GM19023 (cell line): ENCODE measurements at regions not wholly inside any gene's neighbourhood (a gene's known extent, or its start where the extent isn't known, plus 50 kb on each side); places are given as distances from the start of the nearest gene placed in this dataset.

Source experiments
- ATAC-seq: cut with Tn5 transposase; IDR thresholded peaks from one replicate; pipeline ENCODE4 v1.9.1; 2021; ENCODE audit warnings: mild to moderate bottlenecking, moderate library complexity; ENCODE audit not compliant: unreplicated experiment

DNA sequence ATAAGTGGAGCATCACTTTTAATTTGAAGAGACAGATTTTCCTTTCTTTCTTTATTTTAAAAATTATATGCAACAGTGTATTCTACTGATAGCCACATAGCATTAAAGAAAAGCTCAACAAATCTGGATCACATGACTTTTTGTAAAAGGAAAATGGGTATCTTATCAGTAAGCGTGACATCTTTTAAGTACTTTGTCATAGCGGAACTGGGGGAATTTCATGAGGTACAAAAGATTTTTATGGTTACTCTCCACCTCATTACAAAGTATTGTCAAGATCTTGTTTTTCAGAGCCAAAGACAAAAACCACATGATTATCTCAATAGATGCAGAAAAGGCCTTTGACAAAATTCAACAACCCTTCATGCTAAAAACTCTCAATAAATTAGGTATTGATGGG, 219.6 kb upstream of the ZPLD1 start:
- ATAC-seq = no peak

DNA sequence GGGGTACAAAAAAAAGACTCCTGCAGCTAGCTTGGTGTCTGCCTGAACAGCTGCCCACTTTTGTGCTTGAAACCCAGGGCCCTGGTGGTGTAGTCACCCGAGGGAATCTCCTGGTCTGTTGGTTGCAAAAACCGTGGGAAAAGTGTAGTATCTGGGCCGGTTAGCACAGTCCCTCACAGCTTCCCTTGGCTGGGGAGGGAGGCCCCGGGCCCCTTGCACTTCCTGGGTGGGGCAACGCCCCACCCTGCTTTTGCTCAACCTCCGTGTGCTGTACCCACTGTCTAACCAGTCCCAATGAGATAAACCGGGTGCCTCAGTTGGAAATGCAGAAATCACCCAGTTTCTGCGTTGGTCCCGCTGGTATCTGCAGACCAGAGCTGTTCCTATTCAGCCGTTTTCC, 211.7 kb upstream of the ZPLD1 start:
- ATAC-seq = no peak

DNA sequence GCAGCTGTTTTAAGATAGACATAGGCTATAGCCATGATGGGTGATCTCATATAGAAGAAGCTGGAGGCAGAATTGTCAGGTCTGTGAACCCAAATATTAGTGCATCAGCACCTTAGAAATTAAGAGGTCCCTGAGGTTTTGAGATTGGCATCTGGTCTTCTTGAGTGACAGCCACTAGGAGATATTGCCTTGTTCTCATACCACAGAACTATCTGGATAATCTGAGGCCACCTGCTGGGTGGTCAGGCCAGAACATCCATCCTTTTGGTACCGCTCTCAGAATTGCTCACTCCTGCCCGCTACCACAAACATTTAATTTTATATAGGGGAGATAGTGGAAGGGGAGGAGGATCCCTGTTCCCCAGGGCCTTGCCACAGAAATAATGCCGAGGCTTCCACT, 210.6 kb upstream of the ZPLD1 start:
- no peak for ATAC-seq

DNA sequence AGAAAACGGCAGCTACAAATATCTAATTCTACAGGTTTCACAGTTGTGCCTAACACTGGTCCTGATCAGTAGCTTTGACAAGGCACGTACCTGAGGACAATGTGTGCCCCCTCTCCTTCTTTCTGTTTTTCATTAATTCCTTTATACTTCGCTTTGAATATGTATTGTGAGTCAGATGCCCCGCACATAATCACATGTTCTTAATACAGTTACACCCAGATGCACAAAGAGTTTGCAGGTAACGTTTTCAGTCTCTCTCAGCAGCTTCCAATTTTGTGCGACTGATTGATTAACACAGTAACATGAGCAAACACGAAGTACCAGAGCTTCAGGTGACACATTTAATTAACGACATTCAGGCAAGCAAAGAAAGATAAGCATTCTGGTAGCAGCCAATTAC, 209.8 kb upstream of the ZPLD1 start:
- ATAC-seq = no peak

DNA sequence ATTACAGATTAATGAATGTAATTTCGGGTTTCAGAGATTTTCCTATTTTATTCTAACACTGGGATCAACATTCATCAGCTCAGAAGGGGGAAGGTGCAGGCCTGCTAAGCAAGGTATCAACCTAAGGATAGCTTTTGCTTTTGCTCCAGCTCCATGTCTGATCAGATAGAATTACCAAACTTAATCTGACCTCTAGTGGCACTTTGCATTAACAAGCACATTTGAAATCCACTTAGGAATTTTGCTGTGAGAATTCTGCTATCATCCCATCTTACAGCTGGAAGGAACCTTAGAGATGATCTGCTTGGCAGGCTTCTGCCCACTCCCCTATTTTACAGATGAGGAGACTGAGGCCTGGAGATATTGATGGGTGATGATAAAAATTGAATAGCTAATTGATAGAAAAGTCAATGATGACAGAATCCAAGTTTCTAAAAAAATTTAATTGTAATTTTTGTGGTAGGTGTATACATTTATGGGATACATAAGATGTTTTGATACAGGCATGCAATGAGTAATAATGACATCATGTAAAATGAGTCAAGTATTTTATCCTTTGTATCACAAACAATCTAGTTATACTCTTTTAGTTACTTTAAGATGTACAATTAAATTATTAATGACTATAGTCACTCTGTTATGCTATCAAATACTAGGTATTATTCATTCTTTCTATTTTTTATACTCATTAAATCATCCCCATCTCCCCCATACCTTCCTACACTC, 209.2 kb upstream of the ZPLD1 start:
- peak; percentile 49 for ATAC-seq

DNA sequence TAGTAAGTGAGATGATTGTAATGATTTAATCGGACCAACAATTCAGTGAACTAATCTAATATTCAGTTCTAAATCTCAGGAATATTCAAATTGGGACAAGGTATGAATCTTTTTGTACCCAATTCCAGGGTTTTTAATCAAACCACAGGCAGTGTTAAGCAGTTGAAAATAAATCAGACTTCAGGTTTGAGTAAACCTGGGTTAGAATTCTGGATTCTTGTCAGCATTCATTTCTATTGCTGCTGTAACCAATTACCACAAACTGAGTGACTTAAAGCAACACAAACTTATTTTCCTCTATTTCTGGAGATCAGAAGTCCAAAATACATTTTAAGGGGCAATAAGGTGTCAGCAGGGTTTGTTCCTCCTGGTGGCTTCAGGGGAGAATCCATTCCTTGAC, 208.4 kb upstream of the ZPLD1 start:
- no peak for ATAC-seq

DNA sequence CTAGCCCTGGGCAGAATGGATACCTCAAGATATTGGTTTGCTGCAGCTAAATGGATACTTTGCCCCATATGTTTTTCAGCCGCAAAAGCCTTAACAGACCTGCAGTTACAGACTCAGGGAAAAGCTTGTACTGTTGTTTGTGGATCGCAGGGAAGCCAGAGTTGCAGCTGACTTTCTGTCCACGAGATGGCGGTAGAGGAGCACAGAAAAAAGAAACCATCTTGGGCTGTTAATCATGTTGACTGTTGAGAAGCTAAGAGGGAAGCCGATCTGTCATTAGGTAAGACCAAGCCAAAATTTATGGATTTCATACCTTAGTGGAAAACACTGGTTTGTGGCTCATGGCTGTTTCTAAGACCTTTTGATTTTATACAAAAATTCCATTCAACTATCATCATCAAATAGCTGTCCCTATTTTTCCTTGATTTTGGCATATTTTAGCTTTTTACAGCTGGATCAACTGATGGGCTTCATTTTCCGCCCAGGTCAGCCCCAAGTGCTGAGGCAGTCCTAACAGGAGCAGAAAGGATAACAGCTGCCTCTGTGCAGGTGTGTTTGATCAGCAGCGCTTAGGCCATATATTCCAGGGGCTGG, 205.7 kb upstream of the ZPLD1 start:
- ATAC-seq = peak; percentile 50

DNA sequence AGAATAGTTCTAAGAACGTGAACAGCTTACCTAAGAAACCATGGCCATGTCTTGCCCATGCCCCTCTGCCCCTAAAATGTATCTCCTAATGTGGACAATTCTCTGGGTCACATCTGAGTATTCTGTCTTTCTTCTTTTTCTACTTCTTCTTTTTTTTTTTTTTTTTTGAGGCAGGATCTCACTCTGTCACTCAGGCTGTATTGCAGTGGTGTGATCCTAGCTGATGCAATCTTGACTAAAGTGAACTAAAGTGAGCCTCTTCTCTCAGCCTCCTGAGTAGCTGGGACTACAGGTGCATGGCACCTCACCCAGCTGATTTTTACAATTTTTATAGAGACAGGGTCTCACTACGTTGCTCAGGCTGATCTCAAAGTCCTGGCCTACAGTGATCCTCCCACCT, 204.8 kb upstream of the ZPLD1 start:
- no peak for ATAC-seq

DNA sequence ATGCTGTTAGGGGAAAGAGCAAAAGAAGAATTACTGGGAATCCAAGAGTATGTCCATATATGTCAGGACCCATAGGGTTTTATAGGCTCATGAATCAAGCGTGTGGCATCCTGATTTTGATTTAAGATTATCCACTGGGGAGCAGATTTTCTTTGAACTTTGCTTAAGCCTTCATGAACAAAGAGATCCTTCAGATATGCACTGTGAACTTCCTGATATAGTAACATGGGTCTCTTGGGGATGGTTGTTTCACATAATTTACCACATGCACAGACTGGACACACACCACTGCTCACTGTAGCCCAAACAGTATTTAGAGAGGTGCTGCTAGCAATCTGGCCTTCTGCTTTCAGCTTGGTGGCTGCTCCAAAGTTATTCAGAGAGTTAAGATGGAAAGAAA, 200.9 kb upstream of the ZPLD1 start:
- peak; percentile 92 for ATAC-seq

DNA sequence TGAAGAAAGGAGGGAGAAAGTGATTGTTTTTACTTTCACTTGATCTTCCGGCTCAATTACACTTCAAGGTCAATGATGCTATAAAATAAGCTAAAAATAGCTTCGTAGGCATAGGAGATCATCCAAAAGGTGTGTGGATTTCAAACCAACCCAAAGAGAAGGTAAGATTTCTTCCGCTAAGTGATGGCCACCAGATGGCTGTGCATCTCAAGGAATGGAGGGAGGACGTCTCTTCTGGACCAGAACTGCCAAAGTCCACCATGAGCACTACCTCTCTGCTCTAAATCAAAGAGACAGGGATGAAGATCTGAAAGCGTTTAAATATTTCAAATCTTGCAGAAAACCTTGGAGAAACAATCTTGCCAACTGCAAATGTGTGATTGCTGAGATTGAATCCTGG, 199.1 kb upstream of the ZPLD1 start:
- ATAC-seq = no peak

DNA sequence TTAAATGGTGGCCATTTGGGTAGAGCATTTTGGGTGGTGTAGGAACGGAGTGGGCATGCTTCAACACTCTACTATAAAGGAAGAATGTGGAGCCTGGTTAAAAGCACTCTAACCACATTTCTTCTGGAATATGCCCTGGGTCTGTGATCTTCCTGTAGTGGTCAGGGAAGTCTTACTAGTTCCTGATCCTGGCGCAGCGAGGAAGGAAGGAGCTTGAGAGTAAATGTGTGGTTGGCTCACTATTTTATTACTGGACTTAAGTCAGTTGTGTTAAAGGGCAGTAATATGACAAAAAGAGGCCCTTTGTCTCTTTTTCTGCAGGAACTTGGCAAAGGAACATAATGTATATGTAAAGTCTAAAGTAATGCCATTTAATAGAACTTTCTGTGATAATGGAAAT, 197.6 kb upstream of the ZPLD1 start:
- ATAC-seq = no peak

DNA sequence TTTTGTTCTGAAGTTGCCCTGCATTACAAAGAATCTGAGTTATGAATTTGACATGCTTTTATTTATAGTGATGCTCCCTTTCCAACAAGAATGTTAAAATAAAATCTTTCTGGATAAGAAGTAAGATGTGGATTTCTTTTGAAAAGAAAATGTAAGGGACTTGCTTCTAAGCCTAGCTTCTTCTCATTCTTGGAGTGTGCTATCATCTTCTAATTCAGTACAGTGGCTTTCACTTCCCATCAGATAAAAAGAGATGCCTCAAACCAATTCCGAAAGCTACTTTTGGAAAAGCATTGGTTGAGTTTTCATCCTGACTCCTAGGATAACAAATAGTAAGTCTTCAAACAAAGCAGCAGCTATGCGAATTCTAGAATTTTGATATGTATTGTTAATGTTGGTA, 197.0 kb upstream of the ZPLD1 start:
- no peak for ATAC-seq

DNA sequence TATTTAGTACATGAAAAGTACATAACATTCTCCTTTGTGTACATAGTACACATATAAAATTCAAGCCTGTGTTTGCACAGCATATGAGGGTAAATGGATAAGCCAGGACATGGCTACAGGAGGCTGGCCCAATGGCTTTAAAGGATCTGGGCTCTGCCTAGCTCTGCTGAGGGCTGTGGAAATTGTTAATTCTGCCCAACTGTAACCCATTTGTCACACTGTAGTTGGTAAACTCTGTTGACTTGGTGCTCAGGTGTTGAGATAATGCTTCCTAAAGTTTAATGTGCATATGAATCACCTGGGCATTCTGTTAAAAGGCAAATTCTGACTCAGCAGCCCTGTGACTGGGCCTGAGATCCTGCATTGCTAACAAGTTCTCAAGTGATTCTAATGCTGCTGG, 196.5 kb upstream of the ZPLD1 start:
- no peak for ATAC-seq

DNA sequence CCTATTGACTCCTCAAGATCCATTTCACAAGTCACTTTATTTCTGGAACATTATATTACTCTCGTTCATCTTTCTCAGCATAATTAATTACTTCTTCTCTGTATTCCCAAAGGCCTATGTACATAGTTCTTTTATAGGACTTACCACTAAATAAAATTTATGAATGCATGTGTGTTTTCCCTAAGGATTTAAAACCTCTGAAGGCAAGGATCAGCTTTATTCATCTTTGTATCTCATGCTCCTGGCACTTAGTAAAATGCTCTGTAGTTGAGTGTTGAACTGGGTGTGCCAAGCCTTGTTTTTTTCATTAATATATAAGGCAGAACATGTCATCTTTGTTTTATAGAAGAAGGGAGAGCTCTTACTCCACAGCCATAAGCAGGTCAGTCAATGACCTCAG, 194.1 kb upstream of the ZPLD1 start:
- ATAC-seq = no peak

DNA sequence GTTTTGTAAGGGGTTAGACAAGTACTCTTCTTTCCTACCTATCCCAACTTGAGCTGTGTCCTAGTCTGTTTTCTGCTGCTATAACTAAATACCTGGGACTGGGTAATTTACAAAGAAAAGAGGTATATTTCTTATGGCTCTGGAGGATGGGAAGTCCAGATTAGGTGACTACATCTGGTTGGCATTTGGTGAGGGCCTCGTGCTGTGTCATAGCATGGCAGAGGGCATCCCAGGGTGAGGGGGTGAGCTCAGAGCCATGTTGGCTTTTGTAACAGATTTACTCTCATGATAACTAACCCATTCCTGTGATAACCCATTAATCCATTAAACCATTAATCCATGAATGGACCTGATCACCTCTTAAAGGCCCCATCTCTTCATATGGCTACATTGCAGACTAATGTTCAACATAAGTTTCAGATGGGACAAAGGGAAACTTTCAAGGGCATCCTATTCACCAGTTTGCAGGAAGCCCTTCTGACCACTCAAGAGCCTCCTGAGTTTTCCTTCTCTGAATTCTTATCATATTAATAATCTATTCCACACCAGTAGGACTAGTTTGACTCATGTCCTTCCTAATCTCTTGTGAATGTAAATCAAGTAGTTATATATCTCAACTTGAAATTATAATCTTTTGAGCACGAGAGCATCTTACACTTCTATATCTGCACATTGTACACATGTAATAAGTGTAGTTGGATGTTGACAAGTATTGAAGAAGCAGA, 185.7 kb upstream of the ZPLD1 start:
- ATAC-seq = no peak

DNA sequence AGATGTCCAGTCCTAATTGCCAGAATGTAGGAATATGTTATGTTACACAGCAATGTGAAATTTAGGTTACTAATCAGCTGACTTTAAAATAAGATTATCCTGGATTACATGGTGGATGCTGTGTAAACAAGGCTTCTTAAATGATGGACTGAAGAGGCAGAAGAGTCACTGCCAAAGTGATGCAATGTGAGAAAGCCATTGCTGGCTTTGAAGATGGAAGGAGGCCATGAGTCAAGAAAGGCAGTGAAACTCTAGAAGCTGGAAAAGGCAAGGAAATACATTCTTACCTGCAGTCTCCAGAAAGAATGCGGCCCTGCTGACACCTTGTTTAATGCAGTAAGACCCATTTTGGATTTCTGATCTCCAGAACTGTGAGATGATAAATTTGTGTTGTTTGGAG, 179.1 kb upstream of the ZPLD1 start:
- no peak for ATAC-seq

DNA sequence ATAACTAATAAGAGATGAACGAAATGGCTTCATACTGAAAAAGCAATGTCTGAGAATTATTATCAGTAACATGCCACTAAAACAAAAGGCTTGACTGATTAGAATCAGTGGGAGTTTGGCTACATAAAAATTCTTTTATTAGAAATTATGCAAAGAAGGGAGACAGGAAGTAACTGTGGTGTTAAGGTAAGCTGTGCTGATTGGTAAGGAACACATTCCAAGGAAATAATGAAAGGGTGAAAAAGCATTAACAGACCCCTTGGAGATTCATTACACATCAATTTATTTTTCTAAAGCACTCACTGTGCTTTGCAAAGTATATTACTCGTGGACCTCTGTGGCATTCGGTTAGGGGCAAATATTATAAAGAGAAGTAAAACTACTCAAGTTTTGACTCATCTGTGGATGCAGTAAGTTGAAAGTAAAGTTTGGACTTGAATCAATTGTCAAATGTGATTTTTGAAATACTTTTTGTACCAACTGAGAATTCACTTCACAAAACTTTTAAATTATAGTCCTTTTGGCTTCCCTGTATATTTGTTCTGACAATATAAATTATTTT, 176.1 kb upstream of the ZPLD1 start:
- ATAC-seq = no peak

DNA sequence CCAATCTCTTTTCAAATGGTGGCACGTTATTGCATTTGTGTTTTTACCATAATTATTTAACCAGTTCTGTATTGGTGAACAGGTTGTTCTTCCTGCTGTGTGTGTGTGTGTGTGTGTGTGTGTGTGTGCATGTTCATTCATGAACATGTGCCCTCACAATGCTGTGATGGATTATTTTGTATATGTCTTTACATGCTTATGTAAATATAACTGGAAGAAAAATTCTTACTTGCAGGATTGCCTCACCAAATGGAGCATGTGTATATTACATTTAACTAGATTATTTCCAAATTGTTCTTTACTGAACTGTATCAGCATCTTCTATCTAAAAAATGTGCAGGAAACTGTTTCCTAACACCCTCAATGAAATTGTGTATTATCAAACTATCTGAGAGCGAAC, 175.2 kb upstream of the ZPLD1 start:
- no peak for ATAC-seq

DNA sequence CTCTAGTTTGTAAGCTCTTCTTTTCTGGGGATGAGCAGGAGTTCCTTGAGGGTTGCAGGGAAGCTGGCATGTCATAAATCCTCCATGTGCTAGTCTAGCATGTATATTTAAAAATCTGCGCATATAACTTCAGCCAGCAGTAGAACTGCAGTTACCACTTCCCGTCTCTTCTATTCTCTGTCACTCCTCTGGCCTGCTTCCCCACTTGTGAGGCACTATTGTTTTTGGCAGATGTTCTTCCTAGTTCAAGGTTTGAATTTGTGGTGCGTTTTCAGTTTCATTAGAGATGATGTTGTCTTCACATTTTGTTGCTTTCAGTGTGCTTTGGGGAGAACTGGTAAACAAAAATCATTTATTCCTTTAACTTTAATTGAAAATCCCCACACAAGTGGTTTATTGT, 169.1 kb upstream of the ZPLD1 start:
- ATAC-seq = no peak

DNA sequence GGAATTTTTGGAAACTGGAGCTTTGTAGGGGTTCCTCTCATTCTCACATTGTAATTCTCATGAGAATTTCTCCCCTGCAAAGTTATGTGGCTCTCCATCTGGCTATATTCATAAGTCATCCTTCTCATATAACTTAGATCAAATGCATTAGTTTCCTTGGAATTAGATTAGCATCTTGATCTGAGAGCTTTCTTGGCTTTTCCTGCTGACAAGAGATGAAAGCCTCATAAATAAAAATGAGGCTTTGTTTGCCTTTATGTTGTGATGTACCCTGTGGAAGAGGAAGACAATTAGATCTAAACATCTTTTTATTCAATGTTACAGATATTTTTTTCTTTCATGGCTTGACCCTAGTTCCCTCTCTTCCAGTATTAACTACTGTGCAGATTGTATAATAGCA, 165.4 kb upstream of the ZPLD1 start:
- ATAC-seq = no peak

DNA sequence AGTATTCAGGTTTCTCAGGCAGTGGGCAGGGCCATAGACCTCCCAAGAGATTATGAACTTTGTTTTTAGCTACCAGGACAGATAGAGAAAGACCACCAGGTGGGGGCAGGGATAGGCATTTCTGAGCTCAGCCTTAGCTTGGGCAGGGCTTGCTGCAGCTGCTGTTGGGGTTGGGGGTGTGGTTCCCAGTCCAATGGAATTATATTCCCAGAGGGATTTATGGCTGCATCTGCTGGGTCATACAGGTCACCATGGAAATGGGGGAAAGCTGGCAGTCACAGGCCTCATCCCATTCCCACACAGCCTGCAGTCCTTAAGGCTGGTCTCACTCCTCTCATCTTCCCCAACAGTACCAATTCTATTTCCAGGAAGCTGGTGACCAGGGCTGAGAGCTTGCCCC, 144.6 kb upstream of the ZPLD1 start:
- no peak for ATAC-seq

DNA sequence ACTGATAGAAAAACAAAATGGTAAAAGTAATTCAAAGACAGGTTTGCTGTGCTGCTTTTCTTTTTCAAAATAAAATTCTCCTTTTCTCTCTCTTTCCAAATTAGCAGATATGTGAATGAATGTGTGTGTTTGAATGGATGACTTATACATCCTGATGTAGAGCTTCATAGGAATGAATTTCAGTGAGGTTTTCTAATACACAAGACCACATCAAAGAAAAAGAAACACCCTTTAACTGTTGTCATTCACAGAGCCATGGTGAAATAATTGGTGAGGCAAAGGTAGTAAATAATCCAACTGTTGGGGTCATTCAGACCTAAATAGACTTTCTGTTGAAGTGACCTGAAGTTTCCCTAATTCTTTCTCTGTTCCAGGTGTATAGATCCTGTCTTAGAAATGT, 139.1 kb upstream of the ZPLD1 start:
- ATAC-seq = no peak
